RWPE2 (cell line): ENCODE measurements at regions not wholly inside any gene's neighbourhood (a gene's known extent, or its start where the extent isn't known, plus 50 kb on each side); places are given as distances from the start of the nearest gene placed in this dataset.

Experiments used
- ATAC-seq: fragments of 200-7000 bp; cut with Tn5 transposase; 3 replicates; pipeline ENCODE4 v1.9.1; 2021; ENCODE audit warnings: low read depth
- DNase-seq: peaks from one replicate; pipeline ENCODE4 v3.0.0-alpha.2; 2020; ENCODE audit warnings: low spot score
- H3K27ac ChIP-seq: fragments of 450-650 bp; 2 replicates; pipeline ENCODE4 v1.5.1; 2017; ENCODE audit warnings: mild to moderate bottlenecking; ENCODE audit not compliant: poor library complexity, severe bottlenecking
- H3K27me3 ChIP-seq: fragments of 250-450 bp; sonication (Bioruptor Pico); 2 replicates; pipeline ENCODE4 v1.5.1; 2021; ENCODE audit warnings: mild to moderate bottlenecking, moderate library complexity; ENCODE audit not compliant: insufficient read depth, poor library complexity, severe bottlenecking
- H3K36me3 ChIP-seq: fragments of 250-450 bp; sonication (Bioruptor Pico); 2 replicates; pipeline ENCODE4 v1.5.1; 2020; ENCODE audit warnings: low read depth, mild to moderate bottlenecking, moderate library complexity
- H3K4me1 ChIP-seq: fragments of 250-450 bp; sonication (Bioruptor Pico); 2 replicates; pipeline ENCODE4 v1.5.1; 2021; ENCODE audit warnings: mild to moderate bottlenecking, moderate library complexity; ENCODE audit not compliant: insufficient read depth, poor library complexity, severe bottlenecking
- H3K4me3 ChIP-seq: fragments of 250-450 bp; sonication (Bioruptor Pico); 2 replicates; pipeline ENCODE4 v1.5.1; 2021; ENCODE audit warnings: mild to moderate bottlenecking, moderate library complexity; ENCODE audit not compliant: severe bottlenecking
- H3K9me3 ChIP-seq: fragments of 250-450 bp; sonication (Bioruptor Pico); 2 replicates; pipeline ENCODE4 v1.5.1; 2021; ENCODE audit warnings: mild to moderate bottlenecking, moderate library complexity; ENCODE audit not compliant: severe bottlenecking
- TF ChIP-seq, protein P1 (sequence below): fragments of 450-650 bp; IDR thresholded peaks from one replicate; pipeline ENCODE4 v1.5.1; 2017; ENCODE audit warnings: mild to moderate bottlenecking, moderate library complexity; ENCODE audit not compliant: poor library complexity, severe bottlenecking

- ATAC-seq (no peak), DNase-seq (no peak)
- H3K27me3 ChIP-seq, result no peaks in the 10 kb centered on the region
- no peaks in the 10 kb centered on the region for H3K36me3 ChIP-seq
- no peaks in the 10 kb centered on the region for H3K9me3 ChIP-seq
- H3K27ac ChIP-seq, result no peak overlapping the region
- no peaks in the 10 kb centered on the region for H3K4me1 ChIP-seq
- TF ChIP-seq, protein P1, sequence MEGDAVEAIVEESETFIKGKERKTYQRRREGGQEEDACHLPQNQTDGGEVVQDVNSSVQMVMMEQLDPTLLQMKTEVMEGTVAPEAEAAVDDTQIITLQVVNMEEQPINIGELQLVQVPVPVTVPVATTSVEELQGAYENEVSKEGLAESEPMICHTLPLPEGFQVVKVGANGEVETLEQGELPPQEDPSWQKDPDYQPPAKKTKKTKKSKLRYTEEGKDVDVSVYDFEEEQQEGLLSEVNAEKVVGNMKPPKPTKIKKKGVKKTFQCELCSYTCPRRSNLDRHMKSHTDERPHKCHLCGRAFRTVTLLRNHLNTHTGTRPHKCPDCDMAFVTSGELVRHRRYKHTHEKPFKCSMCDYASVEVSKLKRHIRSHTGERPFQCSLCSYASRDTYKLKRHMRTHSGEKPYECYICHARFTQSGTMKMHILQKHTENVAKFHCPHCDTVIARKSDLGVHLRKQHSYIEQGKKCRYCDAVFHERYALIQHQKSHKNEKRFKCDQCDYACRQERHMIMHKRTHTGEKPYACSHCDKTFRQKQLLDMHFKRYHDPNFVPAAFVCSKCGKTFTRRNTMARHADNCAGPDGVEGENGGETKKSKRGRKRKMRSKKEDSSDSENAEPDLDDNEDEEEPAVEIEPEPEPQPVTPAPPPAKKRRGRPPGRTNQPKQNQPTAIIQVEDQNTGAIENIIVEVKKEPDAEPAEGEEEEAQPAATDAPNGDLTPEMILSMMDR, result no peak
- H3K4me3 ChIP-seq, result no peak overlapping the region
These were observed 82.2 kb upstream of the SLC22A16 start for GRCh38 chr6:110558575-110558974.

DNA sequence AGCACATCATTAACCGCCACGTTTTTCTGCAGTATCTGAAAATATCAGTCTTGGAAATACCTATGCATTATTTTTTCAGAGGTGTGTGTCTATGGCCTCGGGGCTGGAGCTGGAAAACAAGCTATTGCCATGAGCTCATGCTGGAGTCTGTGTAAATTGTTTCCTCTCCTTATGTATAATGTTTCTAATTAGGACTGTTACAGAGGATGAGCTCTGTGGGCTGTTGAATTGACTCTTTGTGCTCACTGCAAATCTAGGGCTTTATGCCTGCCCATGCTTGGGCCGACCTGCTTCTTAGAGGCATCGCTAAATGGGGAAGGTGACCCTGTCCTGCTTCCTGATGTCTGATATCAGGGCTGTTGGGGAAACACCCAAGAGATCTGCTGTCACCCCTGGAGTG lies 80.8 kb upstream of the SLC22A16 start:
- ATAC-seq, result no peak
- no peaks in the 10 kb centered on the region for H3K27me3 ChIP-seq
- H3K4me1 ChIP-seq, result no peaks in the 10 kb centered on the region
- H3K4me3 ChIP-seq, result no peak overlapping the region
- TF ChIP-seq, protein P1, result no peak
- H3K36me3 ChIP-seq, result no peaks in the 10 kb centered on the region
- no peak for DNase-seq
- H3K9me3 ChIP-seq, result no peaks in the 10 kb centered on the region
- H3K27ac ChIP-seq, result no peak overlapping the region

DNA sequence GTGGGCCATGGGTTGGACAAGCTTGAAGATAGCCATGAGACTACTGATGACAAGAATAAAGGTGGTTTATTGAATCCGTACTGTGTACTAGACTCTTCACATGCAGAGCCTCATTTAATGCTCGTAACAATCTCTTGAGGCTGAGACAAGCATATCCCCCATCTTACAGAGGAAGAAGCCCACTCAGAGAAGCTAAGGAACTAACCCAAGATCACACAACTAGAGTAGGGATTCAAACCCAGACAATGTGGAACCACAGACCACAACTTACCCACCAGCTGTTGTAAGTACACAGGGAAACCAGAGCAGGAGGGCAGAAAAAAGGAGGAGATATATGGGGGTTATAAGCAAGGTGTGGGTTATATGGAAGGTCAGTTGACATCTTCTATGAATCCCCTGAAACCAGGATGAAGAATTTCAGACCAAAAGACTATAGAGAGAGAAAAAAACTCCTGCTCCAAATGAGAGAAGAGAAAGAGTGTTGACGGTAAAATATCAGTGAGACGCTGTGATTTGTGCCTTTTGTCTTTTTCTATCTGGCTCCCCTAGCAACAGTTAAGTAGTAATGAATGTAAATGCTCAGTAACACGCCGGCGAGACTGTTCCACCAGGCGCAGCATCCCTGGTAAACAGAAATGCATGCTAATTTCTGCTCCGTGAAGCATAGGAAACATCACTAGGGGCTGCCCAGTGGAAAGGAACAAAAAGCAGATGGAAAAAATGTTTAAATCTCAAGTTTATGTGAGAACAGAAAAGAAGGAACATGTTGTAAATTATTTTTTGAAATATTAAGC lies 80.1 kb upstream of the SLC22A16 start:
- H3K27ac ChIP-seq, result no peak overlapping the region
- no peak overlapping the region for H3K4me3 ChIP-seq
- H3K36me3 ChIP-seq, result no peaks in the 10 kb centered on the region
- no peaks in the 10 kb centered on the region for H3K9me3 ChIP-seq
- no peak for DNase-seq
- H3K4me1 ChIP-seq, result no peaks in the 10 kb centered on the region
- TF ChIP-seq, protein P1, result no peak
- no peak for ATAC-seq
- H3K27me3 ChIP-seq, result no peaks in the 10 kb centered on the region

DNA sequence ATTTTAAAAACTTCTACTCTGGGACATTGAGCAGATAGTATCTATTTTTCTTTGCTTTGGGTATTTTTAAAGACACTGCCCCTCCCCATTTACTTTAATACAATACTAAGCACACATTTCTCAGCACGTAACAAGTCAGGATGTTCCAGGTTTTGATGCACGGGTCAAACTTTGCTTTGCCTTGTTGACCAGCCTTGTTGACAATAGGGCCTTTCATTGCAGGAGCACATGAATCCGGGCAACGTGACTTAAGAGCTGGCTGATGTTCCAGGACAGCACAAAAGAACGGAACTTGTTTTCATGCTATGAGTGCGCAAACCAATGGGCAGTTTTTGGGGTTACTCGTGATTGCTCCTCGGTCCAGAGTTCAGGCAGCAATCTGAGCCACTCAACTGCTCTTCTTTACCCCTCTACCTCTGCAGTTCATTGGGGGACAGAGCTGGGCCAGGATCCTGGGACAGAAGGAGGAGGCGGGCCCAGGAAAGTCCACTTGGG lies 78.6 kb upstream of the SLC22A16 start:
- ATAC-seq, result no peak
- TF ChIP-seq, protein P1, result no peak
- Histone ChIP-seq H3K27ac (no peak overlapping the region), H3K4me3 (no peak overlapping the region), H3K4me1 (no peaks in the 10 kb centered on the region), H3K36me3 (no peaks in the 10 kb centered on the region), H3K9me3 (no peaks in the 10 kb centered on the region), H3K27me3 (no peaks in the 10 kb centered on the region)
- DNase-seq, result no peak

DNA sequence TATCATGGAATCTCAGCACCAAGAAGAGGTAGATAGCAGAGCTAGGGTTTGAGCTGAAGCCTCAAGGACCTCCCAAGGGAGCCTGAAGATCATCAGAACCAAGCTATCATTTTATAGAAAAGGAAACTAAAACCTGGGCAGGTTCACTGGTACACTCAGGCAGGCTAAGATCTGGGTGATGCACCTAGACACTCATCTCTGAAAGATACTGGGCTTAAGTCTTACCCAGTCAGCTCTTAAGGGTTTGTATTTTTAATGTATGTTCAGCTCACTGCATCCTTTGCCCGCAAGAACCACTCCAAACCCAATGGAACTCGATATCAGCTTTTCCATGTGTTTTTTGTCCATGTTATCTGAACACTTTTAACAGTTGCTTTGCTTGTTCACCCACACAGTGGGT lies 78.0 kb upstream of the SLC22A16 start:
- Histone ChIP-seq H3K27me3 (no peaks in the 10 kb centered on the region), H3K27ac (no peak overlapping the region), H3K4me1 (no peaks in the 10 kb centered on the region), H3K9me3 (no peaks in the 10 kb centered on the region), H3K36me3 (no peaks in the 10 kb centered on the region), H3K4me3 (no peak overlapping the region)
- ATAC-seq (no peak), DNase-seq (no peak)
- TF ChIP-seq, protein P1, result no peak
